Liver (tissue), 3 donors: ENCODE measurements at regions not wholly inside any gene's neighbourhood (a gene's known extent, or its start where the extent isn't known, plus 50 kb on each side); places are given as distances from the start of the nearest gene placed in this dataset.

Experiments used
- CTCF ChIP-seq: fragments of 150-350 bp; IDR thresholded peaks from 2 replicates; pipeline ENCODE4 v1.5.1; 2017; ENCODE audit warnings: improper control_type of control experiment, low read depth, low read length; ENCODE audit not compliant: missing input control
- EGR1 ChIP-seq, 2 donors: IDR thresholded peaks; 2 replicates each; pipeline ENCODE4 v1.6.1; 2016 to 2018; ENCODE audit warnings: antibody characterized with exemption in 2 of 2, low read depth in 2 of 2
- FOXA1 ChIP-seq: IDR thresholded peaks from 2 replicates; pipeline ENCODE4 v1.6.1; 2016; ENCODE audit warnings: antibody characterized with exemption
- GABPA ChIP-seq, 2 donors: IDR thresholded peaks in 1 of 2; conservative IDR thresholded peaks in 1 of 2; 2 replicates each; pipeline ENCODE4 v1.6.1; 2016; ENCODE audit warnings: antibody characterized with exemption in 2 of 2, mild to moderate bottlenecking in 1 of 2, moderate library complexity in 1 of 2
- HNF4G ChIP-seq: IDR thresholded peaks from 2 replicates; pipeline ENCODE4 v1.6.1; 2016; ENCODE audit warnings: antibody characterized with exemption
- JUND ChIP-seq, 2 donors: IDR thresholded peaks; 2 replicates each; pipeline ENCODE4 v1.6.1; 2016; ENCODE audit warnings: antibody characterized with exemption in 2 of 2
- MAX ChIP-seq: IDR thresholded peaks from 2 replicates; pipeline ENCODE4 v1.6.1; 2016; ENCODE audit warnings: antibody characterized with exemption
- RAD21 ChIP-seq, 2 donors: IDR thresholded peaks; 2 replicates each; pipeline ENCODE4 v1.6.1; 2016; ENCODE audit warnings: antibody characterized with exemption in 2 of 2, mild to moderate bottlenecking in 2 of 2
- REST ChIP-seq: IDR thresholded peaks from 2 replicates; pipeline ENCODE4 v1.6.1; 2016; ENCODE audit warnings: antibody characterized with exemption, mild to moderate bottlenecking
- SP1 ChIP-seq: IDR thresholded peaks from 2 replicates; pipeline ENCODE4 v1.6.1; 2018; ENCODE audit warnings: antibody characterized with exemption, mild to moderate bottlenecking
- TAF1 ChIP-seq: conservative IDR thresholded peaks from 2 replicates; pipeline ENCODE4 v1.6.1; 2016; ENCODE audit warnings: antibody characterized with exemption, mild to moderate bottlenecking
- YY1 ChIP-seq: IDR thresholded peaks from 2 replicates; pipeline ENCODE4 v1.6.1; 2016; ENCODE audit warnings: antibody characterized with exemption, mild to moderate bottlenecking
- ZBTB33 ChIP-seq: IDR thresholded peaks from 2 replicates; pipeline ENCODE4 v1.6.1; 2016; ENCODE audit warnings: antibody characterized with exemption
- donor health status: healthy.
- donor health status: healthy.

GRCh38 chr6:43868467-43868866, 98.5 kb downstream of the VEGFA start:
- no peak for TF ChIP-seq RAD21 (IDR thresholded peaks at IDR 0.05)
- TF ChIP-seq CTCF: no peak
- no peak for TF ChIP-seq EGR1 (IDR thresholded peaks at IDR 0.05; ENCODE audit: low read depth in 2 of 2)
- TF ChIP-seq MAX: no peak
- TF ChIP-seq SP1: no peak
- TF ChIP-seq REST: no peak
- TF ChIP-seq TAF1: no peak
- TF ChIP-seq JUND (IDR thresholded peaks at IDR 0.05): no peak
- no peak for TF ChIP-seq GABPA (IDR thresholded peaks at IDR 0.05 in 1 of 2, conservative IDR thresholded peaks at IDR 0.05 in 1 of 2)
- no peak for TF ChIP-seq ZBTB33
- no peak for TF ChIP-seq FOXA1
- no peak for TF ChIP-seq HNF4G
- no peak for TF ChIP-seq YY1
